Mucosa of rectum (tissue), 2 donors: ENCODE measurements at regions not wholly inside any gene's neighbourhood (a gene's known extent, or its start where the extent isn't known, plus 50 kb on each side); places are given as distances from the start of the nearest gene placed in this dataset.

Source experiments
- H3K27ac ChIP-seq, 2 donors: one replicate each; pipeline ENCODE4 v1.7.0; 2013; ENCODE audit warnings: inconsistent platforms in 2 of 2, low read depth in 2 of 2, low read length in 2 of 2
- H3K27me3 ChIP-seq, 2 donors: one replicate each; pipeline ENCODE4 v1.7.0; 2013; ENCODE audit warnings: low read length in 2 of 2; ENCODE audit not compliant: control insufficient read depth in 2 of 2, insufficient read depth in 2 of 2
- H3K36me3 ChIP-seq, 2 donors: one replicate each; pipeline ENCODE4 v1.7.0; 2013; ENCODE audit warnings: low read length in 2 of 2; ENCODE audit not compliant: control insufficient read depth in 2 of 2, insufficient read depth in 2 of 2
- H3K4me1 ChIP-seq, 2 donors: one replicate each; pipeline ENCODE4 v1.7.0; 2013; ENCODE audit warnings: low read length in 2 of 2, mild to moderate bottlenecking in 1 of 2; ENCODE audit not compliant: control insufficient read depth in 2 of 2, insufficient read depth in 2 of 2
- H3K4me3 ChIP-seq, 2 donors: one replicate each; pipeline ENCODE4 v1.7.0; 2013; ENCODE audit warnings: low read length in 2 of 2
- H3K9ac ChIP-seq, 2 donors: one replicate each; pipeline ENCODE4 v1.7.0; 2013; ENCODE audit warnings: low read length in 2 of 2, low read depth in 1 of 2, mild to moderate bottlenecking in 1 of 2
- H3K9me3 ChIP-seq, 2 donors: one replicate each; pipeline ENCODE4 v1.7.0; 2013; ENCODE audit warnings: low read length in 2 of 2; ENCODE audit not compliant: control insufficient read depth in 2 of 2
- donor health status: healthy.
- donor health status: Normal muscosa, but diverticular disease.

GRCh38 chr5:126031989-126032716 is 391.1 kb upstream of the GRAMD2B start:
- Histone ChIP-seq H3K27ac (no peak overlapping the region), H3K4me3 (no peak overlapping the region), H3K9ac (no peak overlapping the region), H3K27me3 (no peaks in the 10 kb centered on the region), H3K36me3 (no peaks in the 10 kb centered on the region), H3K9me3 (peaks cover 0 to 3% of the 10 kb centered on the region in 2 donors), H3K4me1 (no peaks in the 10 kb centered on the region)

- no peak overlapping the region for H3K27ac ChIP-seq
- no peaks in the 10 kb centered on the region for H3K36me3 ChIP-seq
- no peaks in the 10 kb centered on the region for H3K27me3 ChIP-seq
- no peaks in the 10 kb centered on the region for H3K9me3 ChIP-seq
- no peak overlapping the region for H3K9ac ChIP-seq
- H3K4me1 ChIP-seq = no peaks in the 10 kb centered on the region
- H3K4me3 ChIP-seq = no peak overlapping the region
These were observed 379.5 kb upstream of the GRAMD2B start for GRCh38 chr5:126043688-126044087.

GRCh38 chr5:126044111-126044668 is 379.0 kb upstream of the GRAMD2B start:
- H3K9ac ChIP-seq = no peak overlapping the region
- no peaks in the 10 kb centered on the region for H3K36me3 ChIP-seq
- no peaks in the 10 kb centered on the region for H3K4me1 ChIP-seq
- H3K9me3 ChIP-seq = no peaks in the 10 kb centered on the region
- H3K27me3 ChIP-seq = no peaks in the 10 kb centered on the region
- H3K4me3 ChIP-seq = no peak overlapping the region
- H3K27ac ChIP-seq = no peak overlapping the region

- no peak overlapping the region for H3K4me3 ChIP-seq
- no peak overlapping the region for H3K27ac ChIP-seq
- no peaks in the 10 kb centered on the region for H3K4me1 ChIP-seq
- H3K9ac ChIP-seq = no peak overlapping the region
- no peaks in the 10 kb centered on the region for H3K27me3 ChIP-seq
- H3K9me3 ChIP-seq = no peaks in the 10 kb centered on the region
- no peaks in the 10 kb centered on the region for H3K36me3 ChIP-seq
These were observed 378.2 kb upstream of the GRAMD2B start for GRCh38 chr5:126044931-126045565.

- H3K9ac ChIP-seq = no peak overlapping the region
- H3K27ac ChIP-seq = no peak overlapping the region
- H3K27me3 ChIP-seq = no peaks in the 10 kb centered on the region
- H3K36me3 ChIP-seq = no peaks in the 10 kb centered on the region
- H3K4me3 ChIP-seq = no peak overlapping the region
- H3K9me3 ChIP-seq = no peaks in the 10 kb centered on the region
- no peaks in the 10 kb centered on the region for H3K4me1 ChIP-seq
These were observed 376.9 kb upstream of the GRAMD2B start for GRCh38 chr5:126046318-126046717.

GRCh38 chr5:126046846-126047571 is 376.2 kb upstream of the GRAMD2B start:
- no peaks in the 10 kb centered on the region for H3K4me1 ChIP-seq
- H3K9ac ChIP-seq = no peak overlapping the region
- H3K27me3 ChIP-seq = no peaks in the 10 kb centered on the region
- no peak overlapping the region for H3K4me3 ChIP-seq
- no peak overlapping the region for H3K27ac ChIP-seq
- no peaks in the 10 kb centered on the region for H3K36me3 ChIP-seq
- H3K9me3 ChIP-seq = no peaks in the 10 kb centered on the region

GRCh38 chr5:126052120-126052519 is 371.1 kb upstream of the GRAMD2B start:
- no peaks in the 10 kb centered on the region for H3K9me3 ChIP-seq
- no peak overlapping the region for H3K27ac ChIP-seq
- H3K9ac ChIP-seq = no peak overlapping the region
- no peaks in the 10 kb centered on the region for H3K36me3 ChIP-seq
- H3K4me1 ChIP-seq = no peaks in the 10 kb centered on the region
- no peaks in the 10 kb centered on the region for H3K27me3 ChIP-seq
- no peak overlapping the region for H3K4me3 ChIP-seq

- Histone ChIP-seq H3K4me3 (no peak overlapping the region), H3K27ac (no peak overlapping the region), H3K4me1 (no peaks in the 10 kb centered on the region), H3K36me3 (no peaks in the 10 kb centered on the region), H3K9me3 (no peaks in the 10 kb centered on the region), H3K27me3 (no peaks in the 10 kb centered on the region), H3K9ac (no peak overlapping the region)
These were observed 370.4 kb upstream of the GRAMD2B start for GRCh38 chr5:126052791-126053190.

GRCh38 chr5:126053630-126054029 is 369.6 kb upstream of the GRAMD2B start:
- Histone ChIP-seq H3K4me3 (no peak overlapping the region), H3K9ac (no peak overlapping the region), H3K36me3 (no peaks in the 10 kb centered on the region), H3K27me3 (no peaks in the 10 kb centered on the region), H3K27ac (no peak overlapping the region), H3K4me1 (no peaks in the 10 kb centered on the region), H3K9me3 (no peaks in the 10 kb centered on the region)
